ENCODE measurements at regions not wholly inside any gene's neighbourhood (a gene's known extent, or its start where the extent isn't known, plus 50 kb on each side); places are given as distances from the start of the nearest gene placed in this dataset.
"Not testable (repeated sequence)": the region's sequence is repeated elsewhere in the genome, so short reads cannot be mapped to it uniquely, and the experiment has no call there.

DNA sequence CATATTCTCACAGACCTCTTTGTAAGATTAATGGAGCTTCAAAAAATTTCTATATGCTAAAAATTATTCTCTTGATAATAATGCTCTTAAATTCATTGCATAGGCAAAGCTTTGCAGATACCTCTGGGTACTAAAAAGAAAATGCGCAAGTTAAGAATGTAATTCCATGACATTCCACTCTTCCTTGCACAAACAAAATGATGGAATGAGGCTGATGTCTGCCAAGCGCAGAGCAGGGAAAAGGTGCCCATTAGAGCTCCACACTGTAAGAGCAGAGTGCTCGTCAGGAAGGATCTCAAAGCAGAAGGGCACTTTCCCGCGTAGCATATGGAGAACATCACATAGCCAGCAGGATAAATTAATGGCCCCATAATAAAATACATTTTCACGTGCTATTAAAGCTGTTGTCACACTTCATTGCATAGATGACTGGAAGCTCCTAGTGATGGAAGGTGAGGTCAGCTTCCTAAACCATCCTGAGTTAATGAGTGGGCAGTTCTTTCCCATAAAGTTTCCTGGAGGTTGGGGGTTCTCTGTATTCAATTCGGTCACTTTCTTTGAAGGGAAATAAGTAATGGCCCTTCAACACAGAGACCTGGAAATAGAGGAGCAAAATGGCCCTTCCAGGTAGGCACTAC is 1058.9 kb downstream of the GALC start:
- no peak for DNase-seq (ENCODE audit: low read depth)
- H3K4me3 ChIP-seq (ENCODE audit: low read depth, low read length): no peak overlapping the region
- TF ChIP-seq, protein P1, sequence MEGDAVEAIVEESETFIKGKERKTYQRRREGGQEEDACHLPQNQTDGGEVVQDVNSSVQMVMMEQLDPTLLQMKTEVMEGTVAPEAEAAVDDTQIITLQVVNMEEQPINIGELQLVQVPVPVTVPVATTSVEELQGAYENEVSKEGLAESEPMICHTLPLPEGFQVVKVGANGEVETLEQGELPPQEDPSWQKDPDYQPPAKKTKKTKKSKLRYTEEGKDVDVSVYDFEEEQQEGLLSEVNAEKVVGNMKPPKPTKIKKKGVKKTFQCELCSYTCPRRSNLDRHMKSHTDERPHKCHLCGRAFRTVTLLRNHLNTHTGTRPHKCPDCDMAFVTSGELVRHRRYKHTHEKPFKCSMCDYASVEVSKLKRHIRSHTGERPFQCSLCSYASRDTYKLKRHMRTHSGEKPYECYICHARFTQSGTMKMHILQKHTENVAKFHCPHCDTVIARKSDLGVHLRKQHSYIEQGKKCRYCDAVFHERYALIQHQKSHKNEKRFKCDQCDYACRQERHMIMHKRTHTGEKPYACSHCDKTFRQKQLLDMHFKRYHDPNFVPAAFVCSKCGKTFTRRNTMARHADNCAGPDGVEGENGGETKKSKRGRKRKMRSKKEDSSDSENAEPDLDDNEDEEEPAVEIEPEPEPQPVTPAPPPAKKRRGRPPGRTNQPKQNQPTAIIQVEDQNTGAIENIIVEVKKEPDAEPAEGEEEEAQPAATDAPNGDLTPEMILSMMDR (conservative IDR thresholded peaks at IDR 0.05; ENCODE audit: low read depth, low read length): no peak

DNA sequence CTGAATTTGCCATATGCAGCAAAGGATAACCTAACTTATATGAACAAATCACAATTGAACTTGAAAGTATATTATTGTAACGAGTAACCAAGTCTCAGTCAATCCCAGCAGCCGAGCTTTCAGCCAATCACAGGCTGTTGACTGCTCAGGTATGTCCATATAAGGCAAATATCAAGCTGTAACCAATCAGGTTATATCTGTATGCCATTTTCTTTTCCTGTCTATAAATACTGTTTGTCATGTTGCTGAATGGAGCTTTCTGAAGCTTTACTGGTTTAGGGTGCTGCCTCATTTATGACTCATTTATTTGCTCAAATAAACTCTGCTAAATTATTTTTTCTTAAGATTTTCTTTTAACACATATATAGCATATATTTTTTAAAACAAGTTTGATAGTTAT is 1059.5 kb downstream of the GALC start:
- TF ChIP-seq, protein P1 (conservative IDR thresholded peaks at IDR 0.05; ENCODE audit: low read depth, low read length): no peak
- no peak for DNase-seq (ENCODE audit: low read depth)
- H3K4me3 ChIP-seq (ENCODE audit: low read depth, low read length): no peak overlapping the region

DNA sequence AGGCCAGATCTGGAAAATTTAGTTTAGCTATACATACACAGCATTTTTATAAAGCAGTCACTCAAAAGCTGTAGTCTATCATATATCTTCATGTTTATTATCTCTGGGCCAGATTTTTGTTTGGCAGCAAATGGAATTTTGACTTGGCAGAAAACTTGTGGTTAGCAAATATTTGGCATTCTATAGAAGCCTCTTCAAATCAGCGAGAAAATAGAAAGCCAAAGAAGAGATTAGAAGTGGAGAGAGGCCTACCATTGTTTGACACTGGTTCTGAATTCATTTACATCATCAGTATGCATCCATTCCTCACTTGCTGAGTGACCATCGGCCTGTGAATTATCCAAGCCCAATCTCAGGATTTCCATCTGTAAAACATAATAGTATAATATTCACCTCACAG is 1077.6 kb downstream of the GALC start:
- H3K4me3 ChIP-seq (ENCODE audit: low read depth, low read length): no peak overlapping the region
- TF ChIP-seq, protein P1 (conservative IDR thresholded peaks at IDR 0.05; ENCODE audit: low read depth, low read length): no peak
- no peak for DNase-seq (ENCODE audit: low read depth)

DNA sequence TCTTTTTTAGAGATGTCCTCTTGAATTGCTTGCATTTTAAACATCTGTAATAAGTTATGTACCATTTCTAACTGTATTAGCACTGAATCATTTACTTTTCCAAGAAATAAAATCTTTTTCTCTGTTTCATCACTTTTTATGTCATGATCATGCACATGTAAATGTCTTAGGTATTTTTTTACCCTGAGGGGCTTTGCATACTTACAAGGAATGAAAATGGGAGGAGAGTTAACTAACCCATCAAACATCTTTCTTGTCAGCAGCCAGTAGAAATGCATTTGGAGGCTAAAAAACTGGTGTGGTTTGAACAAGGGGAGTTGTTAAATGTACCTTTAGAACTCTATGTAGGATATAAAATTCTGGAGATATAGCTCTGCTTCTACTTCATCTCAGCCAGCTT is 1080.3 kb downstream of the GALC start:
- TF ChIP-seq, protein P1 (conservative IDR thresholded peaks at IDR 0.05; ENCODE audit: low read depth, low read length): no peak
- no peak for DNase-seq (ENCODE audit: low read depth)
- no peak overlapping the region for H3K4me3 ChIP-seq (ENCODE audit: low read depth, low read length)

DNA sequence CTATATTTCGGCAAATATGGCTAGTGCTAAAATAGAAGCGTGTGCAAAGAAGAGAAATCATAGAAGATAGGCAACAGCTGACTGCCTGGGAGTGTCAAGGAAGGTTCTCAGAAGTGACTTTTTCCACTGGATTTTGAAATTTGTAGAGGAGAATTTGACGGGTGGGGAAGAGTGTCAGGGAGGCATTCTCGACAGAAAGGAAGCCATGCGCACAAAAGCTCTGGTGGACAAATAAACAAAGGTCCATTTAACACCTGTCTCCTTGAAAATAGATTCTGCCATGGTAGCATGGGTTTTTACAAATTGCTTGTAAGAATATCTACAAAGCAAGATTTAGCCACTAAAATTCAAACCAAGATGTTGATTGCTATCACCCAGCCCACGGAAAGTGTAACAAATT is 1081.5 kb downstream of the GALC start:
- TF ChIP-seq, protein P1 (conservative IDR thresholded peaks at IDR 0.05; ENCODE audit: low read depth, low read length): no peak

DNA sequence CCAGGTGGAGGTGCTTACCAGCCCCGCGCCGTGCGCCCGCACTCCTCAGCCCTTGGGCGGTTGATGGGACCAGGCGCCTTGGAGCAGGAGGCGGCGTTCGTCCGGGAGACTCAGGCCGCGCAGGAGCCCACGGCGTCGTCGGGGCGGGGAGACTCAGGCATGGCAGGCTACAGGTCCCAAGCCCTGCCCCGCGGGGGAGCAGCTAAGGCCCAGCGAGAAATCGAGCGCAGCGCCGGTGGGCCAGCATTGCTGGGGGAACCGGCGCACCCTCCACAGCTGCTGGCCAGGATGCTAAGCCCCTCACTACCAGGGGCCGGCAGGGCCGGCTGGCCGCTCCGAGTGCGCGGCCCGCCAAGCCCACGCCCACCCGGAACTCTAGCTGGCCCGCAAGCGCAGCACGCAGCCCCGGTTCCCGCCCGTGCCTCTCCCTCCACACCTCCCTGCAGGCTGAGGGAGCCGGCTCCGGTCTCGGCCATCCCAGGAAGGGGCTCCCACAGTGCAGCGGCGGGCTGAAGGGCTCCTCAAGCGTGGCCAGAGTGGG is 1087.5 kb downstream of the GALC start:
- H3K4me3 ChIP-seq (ENCODE audit: low read depth, low read length); DNase-seq (ENCODE audit: low read depth): not testable (repeated sequence)

More for the DNA sequence above, 1081.5 kb downstream of the GALC start:
- H3K4me3 ChIP-seq (ENCODE audit: low read depth, low read length): no peak overlapping the region
- DNase-seq (ENCODE audit: low read depth): no peak

DNA sequence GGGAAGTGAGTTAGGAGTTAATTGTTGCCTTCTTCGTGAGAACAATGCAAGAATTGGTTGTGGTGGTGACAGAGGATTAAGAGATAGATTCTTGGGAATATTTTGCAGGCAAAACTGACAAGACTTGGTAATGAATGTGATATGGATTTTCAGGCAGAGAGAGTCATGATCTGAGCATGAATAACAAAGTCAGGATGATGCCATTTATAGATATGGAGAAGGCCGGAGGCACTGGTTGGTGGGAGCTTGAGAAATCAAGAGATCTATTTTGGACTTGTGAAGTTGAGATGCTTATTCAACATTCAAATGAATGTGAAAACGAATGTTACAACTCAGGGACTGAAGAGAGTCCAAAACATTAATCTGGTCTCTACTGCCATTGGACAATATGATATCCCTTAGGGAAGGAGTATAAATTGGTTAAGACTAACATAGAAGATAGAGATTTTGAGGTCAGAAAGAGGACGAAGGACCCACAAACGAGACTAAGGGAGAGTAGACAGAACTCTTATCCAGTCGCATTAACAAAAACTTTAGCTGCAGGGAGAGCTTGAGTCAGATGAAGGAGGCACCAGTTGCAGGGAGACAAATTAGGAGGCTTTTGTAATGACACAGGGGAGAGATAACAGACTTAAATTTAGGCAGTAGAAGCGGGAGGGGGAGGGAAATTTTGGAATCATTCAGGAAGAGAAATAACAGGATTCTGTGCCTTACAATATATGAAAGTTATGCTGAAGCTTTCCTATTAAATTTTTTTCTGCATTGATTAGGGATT is 1090.6 kb downstream of the GALC start:
- TF ChIP-seq, protein P1 (conservative IDR thresholded peaks at IDR 0.05; ENCODE audit: low read depth, low read length): no peak
- DNase-seq (ENCODE audit: low read depth): no peak
- no peak overlapping the region for H3K4me3 ChIP-seq (ENCODE audit: low read depth, low read length)
